ENCODE measurements at regions not wholly inside any gene's neighbourhood (a gene's known extent, or its start where the extent isn't known, plus 50 kb on each side); places are given as distances from the start of the nearest gene placed in this dataset.

DNA sequence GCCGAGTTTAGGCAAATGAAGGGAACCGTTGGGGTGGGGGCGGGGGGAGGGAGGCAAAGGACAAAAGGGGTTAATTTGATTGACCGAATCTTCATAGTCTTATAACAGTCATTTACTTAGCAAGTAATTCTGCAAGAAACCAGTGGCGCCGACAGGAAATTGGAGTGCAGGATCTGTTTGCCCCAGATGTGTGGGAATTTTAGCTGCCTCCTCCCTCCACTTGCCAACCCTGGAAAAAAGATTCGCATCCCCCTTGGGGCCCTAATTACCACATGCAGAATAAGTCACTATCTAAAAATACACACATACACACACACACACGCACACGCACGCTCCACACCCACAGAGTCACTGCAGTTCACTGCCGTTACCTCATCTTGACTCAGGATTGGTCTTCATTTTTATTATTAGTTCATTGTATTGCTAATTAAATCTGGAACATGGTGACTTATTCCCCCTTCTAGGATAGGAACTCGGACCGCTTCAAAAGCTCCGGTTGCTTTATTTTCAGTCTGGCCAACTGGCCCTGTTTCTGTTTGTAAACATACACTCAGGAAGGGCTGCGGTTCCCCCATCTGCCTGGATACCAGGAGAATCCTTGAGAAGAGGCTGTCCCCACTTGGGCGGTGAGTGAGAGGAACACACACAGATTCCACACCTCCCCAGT is 241.6 kb upstream of the SALL1 start:
- TF ChIP-seq, protein P1, sequence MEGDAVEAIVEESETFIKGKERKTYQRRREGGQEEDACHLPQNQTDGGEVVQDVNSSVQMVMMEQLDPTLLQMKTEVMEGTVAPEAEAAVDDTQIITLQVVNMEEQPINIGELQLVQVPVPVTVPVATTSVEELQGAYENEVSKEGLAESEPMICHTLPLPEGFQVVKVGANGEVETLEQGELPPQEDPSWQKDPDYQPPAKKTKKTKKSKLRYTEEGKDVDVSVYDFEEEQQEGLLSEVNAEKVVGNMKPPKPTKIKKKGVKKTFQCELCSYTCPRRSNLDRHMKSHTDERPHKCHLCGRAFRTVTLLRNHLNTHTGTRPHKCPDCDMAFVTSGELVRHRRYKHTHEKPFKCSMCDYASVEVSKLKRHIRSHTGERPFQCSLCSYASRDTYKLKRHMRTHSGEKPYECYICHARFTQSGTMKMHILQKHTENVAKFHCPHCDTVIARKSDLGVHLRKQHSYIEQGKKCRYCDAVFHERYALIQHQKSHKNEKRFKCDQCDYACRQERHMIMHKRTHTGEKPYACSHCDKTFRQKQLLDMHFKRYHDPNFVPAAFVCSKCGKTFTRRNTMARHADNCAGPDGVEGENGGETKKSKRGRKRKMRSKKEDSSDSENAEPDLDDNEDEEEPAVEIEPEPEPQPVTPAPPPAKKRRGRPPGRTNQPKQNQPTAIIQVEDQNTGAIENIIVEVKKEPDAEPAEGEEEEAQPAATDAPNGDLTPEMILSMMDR (IDR thresholded peaks at IDR 0.05), result no peak
- no peak for TF ChIP-seq POLR2A (IDR thresholded peaks at IDR 0.05; ENCODE audit: low read depth)
